Endothelial cell (in vitro differentiated cells): ENCODE measurements at regions not wholly inside any gene's neighbourhood (a gene's known extent, or its start where the extent isn't known, plus 50 kb on each side); places are given as distances from the start of the nearest gene placed in this dataset.
"Not testable (repeated sequence)": the region's sequence is repeated elsewhere in the genome, so short reads cannot be mapped to it uniquely, and the experiment has no call there.

Source experiments
- DNase-seq: peaks from one replicate; pipeline ENCODE4 v3.0.0; 2021; ENCODE audit warnings: low spot score
- H3K27ac Mint-ChIP-seq: one replicate; pipeline ENCODE4 v1.8.0; 2021; ENCODE audit warnings: mixed read lengths, inconsistent platforms; ENCODE audit not compliant: unreplicated experiment
- H3K27me3 Mint-ChIP-seq: one replicate; pipeline ENCODE4 v1.8.0; 2021; ENCODE audit warnings: mild to moderate bottlenecking, moderate library complexity, mixed read lengths, inconsistent platforms; ENCODE audit not compliant: unreplicated experiment
- H3K36me3 Mint-ChIP-seq: one replicate; pipeline ENCODE4 v1.8.0; 2021; ENCODE audit warnings: mild to moderate bottlenecking, low read depth, mixed read lengths, inconsistent platforms; ENCODE audit not compliant: unreplicated experiment
- H3K4me1 Mint-ChIP-seq: one replicate; pipeline ENCODE4 v1.8.0; 2021; ENCODE audit warnings: mild to moderate bottlenecking, mixed read lengths, inconsistent platforms; ENCODE audit not compliant: unreplicated experiment
- H3K4me3 Mint-ChIP-seq: one replicate; pipeline ENCODE4 v1.8.0; 2021; ENCODE audit warnings: mild to moderate bottlenecking, mixed read lengths, inconsistent platforms; ENCODE audit not compliant: unreplicated experiment
- H3K9me3 Mint-ChIP-seq: one replicate; pipeline ENCODE4 v1.8.0; 2021; ENCODE audit warnings: mixed read lengths, inconsistent platforms; ENCODE audit not compliant: unreplicated experiment
- TF ChIP-seq, protein P1 (sequence below): fragments of 200-600 bp; sonication (generic); IDR thresholded peaks from one replicate; pipeline ENCODE4 v1.5.0; 2021; ENCODE audit warnings: antibody characterized with exemption; ENCODE audit not compliant: unreplicated experiment

GRCh38 chr3:198157231-198157868 lies 197.3 kb downstream of the LMLN start:
- H3K4me1 Mint-ChIP-seq, H3K36me3 Mint-ChIP-seq, H3K9me3 Mint-ChIP-seq, DNase-seq, H3K4me3 Mint-ChIP-seq, H3K27ac Mint-ChIP-seq, H3K27me3 Mint-ChIP-seq: not testable (repeated sequence)

DNA sequence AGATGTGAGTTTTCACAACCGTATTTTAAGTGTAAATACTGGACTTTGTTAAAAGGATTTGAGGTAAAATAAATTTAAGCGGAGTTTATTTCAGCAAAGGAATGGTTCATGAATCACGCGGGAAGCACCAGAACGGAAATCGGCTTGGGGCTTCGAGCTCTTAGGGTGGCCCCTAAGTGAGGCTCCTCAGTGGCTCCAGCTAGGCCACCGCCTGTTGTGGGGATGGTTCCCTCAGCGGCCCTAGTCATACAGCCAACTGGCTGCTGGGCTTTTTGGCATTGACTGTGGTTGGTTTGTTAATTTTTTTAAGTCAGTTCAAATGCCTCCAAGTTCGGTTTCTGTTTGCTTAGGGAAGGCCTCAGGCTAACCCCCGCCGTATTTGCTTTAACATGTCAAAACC lies 198.0 kb downstream of the LMLN start:
- H3K27me3 Mint-ChIP-seq, H3K4me3 Mint-ChIP-seq, H3K27ac Mint-ChIP-seq, H3K36me3 Mint-ChIP-seq, H3K9me3 Mint-ChIP-seq, H3K4me1 Mint-ChIP-seq, DNase-seq: not testable (repeated sequence)

- TF ChIP-seq, protein P1, sequence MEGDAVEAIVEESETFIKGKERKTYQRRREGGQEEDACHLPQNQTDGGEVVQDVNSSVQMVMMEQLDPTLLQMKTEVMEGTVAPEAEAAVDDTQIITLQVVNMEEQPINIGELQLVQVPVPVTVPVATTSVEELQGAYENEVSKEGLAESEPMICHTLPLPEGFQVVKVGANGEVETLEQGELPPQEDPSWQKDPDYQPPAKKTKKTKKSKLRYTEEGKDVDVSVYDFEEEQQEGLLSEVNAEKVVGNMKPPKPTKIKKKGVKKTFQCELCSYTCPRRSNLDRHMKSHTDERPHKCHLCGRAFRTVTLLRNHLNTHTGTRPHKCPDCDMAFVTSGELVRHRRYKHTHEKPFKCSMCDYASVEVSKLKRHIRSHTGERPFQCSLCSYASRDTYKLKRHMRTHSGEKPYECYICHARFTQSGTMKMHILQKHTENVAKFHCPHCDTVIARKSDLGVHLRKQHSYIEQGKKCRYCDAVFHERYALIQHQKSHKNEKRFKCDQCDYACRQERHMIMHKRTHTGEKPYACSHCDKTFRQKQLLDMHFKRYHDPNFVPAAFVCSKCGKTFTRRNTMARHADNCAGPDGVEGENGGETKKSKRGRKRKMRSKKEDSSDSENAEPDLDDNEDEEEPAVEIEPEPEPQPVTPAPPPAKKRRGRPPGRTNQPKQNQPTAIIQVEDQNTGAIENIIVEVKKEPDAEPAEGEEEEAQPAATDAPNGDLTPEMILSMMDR: peak; percentile 91
- H3K27ac Mint-ChIP-seq: not testable (repeated sequence)
Observed at GRCh38 chr3:198167339-198168039, 207.5 kb downstream of the LMLN start.

DNA sequence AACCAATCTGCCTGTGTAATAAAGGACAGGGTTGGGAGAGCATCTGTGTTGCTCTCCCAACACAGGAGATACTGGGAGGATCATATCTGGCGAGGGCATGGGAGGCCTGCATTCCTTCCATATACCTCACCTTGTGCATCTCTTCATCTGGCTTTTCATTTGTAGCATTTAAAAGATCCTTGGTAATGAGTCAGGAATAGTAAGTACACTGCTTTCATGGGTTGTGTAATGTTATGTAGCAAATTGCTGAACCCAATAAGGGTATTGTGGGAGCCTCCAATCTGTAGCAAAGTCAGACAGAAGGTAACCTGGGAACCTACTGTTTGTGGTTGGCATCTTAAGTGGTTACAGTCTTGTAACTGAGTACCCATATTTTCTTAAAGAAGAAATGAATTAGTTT lies 210.8 kb downstream of the LMLN start:
- not testable (repeated sequence) for DNase-seq, H3K27me3 Mint-ChIP-seq, H3K4me3 Mint-ChIP-seq, H3K27ac Mint-ChIP-seq, H3K36me3 Mint-ChIP-seq, H3K4me1 Mint-ChIP-seq, H3K9me3 Mint-ChIP-seq

More at GRCh38 chr3:198167339-198168039, 207.5 kb downstream of the LMLN start:
- not testable (repeated sequence) for H3K4me3 Mint-ChIP-seq, H3K36me3 Mint-ChIP-seq, H3K4me1 Mint-ChIP-seq, H3K27me3 Mint-ChIP-seq, H3K9me3 Mint-ChIP-seq
- DNase-seq: peak; percentile 71

DNA sequence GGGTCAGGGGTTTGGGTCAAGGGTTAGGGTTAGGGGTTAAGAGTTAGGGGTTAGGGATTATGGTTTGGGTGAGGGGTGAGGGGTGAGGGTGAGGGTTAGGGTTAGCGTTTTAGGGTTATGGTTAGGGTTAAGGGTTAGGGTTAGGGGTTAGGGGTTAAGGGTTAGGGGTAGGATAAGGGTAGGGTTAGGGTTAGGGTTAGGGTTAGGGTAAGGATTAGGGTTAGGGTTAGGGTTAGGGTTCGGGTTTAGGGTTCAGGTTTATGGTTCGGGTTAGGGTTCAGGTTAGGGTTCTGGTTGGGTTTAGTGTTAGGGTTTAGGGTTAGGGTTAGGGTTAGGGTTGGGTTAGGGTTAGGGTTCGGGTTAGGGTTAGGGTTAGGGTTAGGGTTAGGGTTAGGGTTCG lies 213.1 kb downstream of the LMLN start:
- H3K4me3 Mint-ChIP-seq, H3K4me1 Mint-ChIP-seq, H3K27ac Mint-ChIP-seq, H3K9me3 Mint-ChIP-seq, H3K36me3 Mint-ChIP-seq, DNase-seq, H3K27me3 Mint-ChIP-seq: not testable (repeated sequence)

- H3K27ac Mint-ChIP-seq, H3K27me3 Mint-ChIP-seq, H3K4me3 Mint-ChIP-seq, H3K4me1 Mint-ChIP-seq, H3K36me3 Mint-ChIP-seq, H3K9me3 Mint-ChIP-seq, DNase-seq: not testable (repeated sequence)
Observed at GRCh38 chr3:198173929-198174574, 214.0 kb downstream of the LMLN start.
